Tibial nerve (tissue), 4 donors: ENCODE measurements at regions not wholly inside any gene's neighbourhood (a gene's known extent, or its start where the extent isn't known, plus 50 kb on each side); places are given as distances from the start of the nearest gene placed in this dataset.

Experiments used
- CTCF ChIP-seq, 5 experiments: fragments of 200-600 bp in 3 of 5; fragments of 450-650 bp in 2 of 5; sonication (generic) in 3 of 5; IDR thresholded peaks; one replicate each; pipeline ENCODE4 v1.5.1; 2016 to 2019; ENCODE audit warnings: antibody characterized with exemption in 5 of 5, mild to moderate bottlenecking in 3 of 5, moderate library complexity in 2 of 5
- EP300 ChIP-seq, 2 donors: sonication (generic); formaldehyde crosslinking; IDR thresholded peaks; one replicate each; pipeline ENCODE4 v1.6.1; 2017; ENCODE audit warnings: antibody characterized with exemption in 2 of 2, mild to moderate bottlenecking in 1 of 2

GRCh38 chr16:13811834-13812233 is 108.1 kb upstream of the ERCC4 start:
- TF ChIP-seq CTCF (IDR thresholded peaks at IDR 0.05) (no peak), EP300 (IDR thresholded peaks at IDR 0.05) (no peak)
